Common myeloid progenitor, CD34-positive (primary cell): ENCODE measurements at regions not wholly inside any gene's neighbourhood (a gene's known extent, or its start where the extent isn't known, plus 50 kb on each side); places are given as distances from the start of the nearest gene placed in this dataset.
A peak's percentile ranks its signal among the peaks of the same experiment; 100 is the strongest.
"Not testable (repeated sequence)": the region's sequence is repeated elsewhere in the genome, so short reads cannot be mapped to it uniquely, and the experiment has no call there.

ENCODE experiments used
- CTCF ChIA-PET: fragments of 350-600 bp; sonication (Branson Sonifier 250); formaldehyde crosslinking; loops from one replicate; lab custom pipeline; 2021; ENCODE audit warnings: antibody characterized with exemption; lab: Charles Lee
- POLR2A ChIA-PET: fragments of 350-600 bp; sonication (Branson Sonifier 250); formaldehyde crosslinking; loops from one replicate; lab custom pipeline; 2021; ENCODE audit warnings: antibody characterized with exemption; lab: Charles Lee
- DNase-seq, 3 donors: peaks; one replicate each; pipeline versions ENCODE4 v3.0.0 to v3.0.0-alpha.2; 2013
- H3K27ac ChIP-seq, 2 experiments: 1 replicate in 1 of 2; 2 replicates in 1 of 2; pipeline ENCODE4 v1.7.0; 2013; ENCODE audit warnings: inconsistent platforms in 2 of 2, low read length in 2 of 2, mild to moderate bottlenecking in 2 of 2, low read depth in 1 of 2, moderate library complexity in 1 of 2; ENCODE audit not compliant: severe bottlenecking in 2 of 2, insufficient read depth in 1 of 2, poor library complexity in 1 of 2
- H3K27me3 ChIP-seq, 5 experiments: replicated peaks in 2 of 5; 1 replicate in 3 of 5; 2 replicates in 2 of 5; pipeline versions ENCODE4 v1.6.1 to v1.7.0; 2013; ENCODE audit warnings: low read length in 4 of 5, mild to moderate bottlenecking in 2 of 5, moderate library complexity in 2 of 5, inconsistent platforms in 1 of 5; ENCODE audit not compliant: insufficient read depth in 5 of 5, control insufficient read depth in 4 of 5
- H3K36me3 ChIP-seq, 4 experiments: 1 replicate in 2 of 4; 2 replicates in 2 of 4; pipeline versions ENCODE4 v1.6.1 to v1.7.0; 2013; ENCODE audit warnings: low read length in 3 of 4, control low read depth in 1 of 4, mild to moderate bottlenecking in 1 of 4; ENCODE audit not compliant: control insufficient read depth in 4 of 4, insufficient read depth in 4 of 4
- H3K4me1 ChIP-seq, 4 experiments: 1 replicate in 3 of 4; 2 replicates in 1 of 4; pipeline versions ENCODE4 v1.6.1 to v1.7.1; 2013; ENCODE audit warnings: low read length in 3 of 4, mild to moderate bottlenecking in 3 of 4, control low read depth in 1 of 4, inconsistent platforms in 1 of 4, moderate library complexity in 1 of 4; ENCODE audit not compliant: control insufficient read depth in 4 of 4, insufficient read depth in 4 of 4; ENCODE audit errors: control extremely low read depth in 1 of 4
- H3K4me3 ChIP-seq, 7 experiments: 1 replicate in 4 of 7; 2 replicates in 3 of 7; pipeline versions ENCODE4 v1.5.1 to v1.7.0; 2013; ENCODE audit warnings: mild to moderate bottlenecking in 7 of 7, low read length in 6 of 7, moderate library complexity in 6 of 7, inconsistent platforms in 2 of 7, low read depth in 2 of 7, control low read depth in 1 of 7; ENCODE audit not compliant: insufficient read depth in 4 of 7, control insufficient read depth in 1 of 7; ENCODE audit errors: extremely low read depth in 1 of 7
- H3K9me3 ChIP-seq, 5 experiments: 1 replicate in 4 of 5; 2 replicates in 1 of 5; pipeline versions ENCODE4 v1.6.1 to v1.7.1; 2013; ENCODE audit warnings: low read length in 4 of 5, mild to moderate bottlenecking in 2 of 5, inconsistent platforms in 1 of 5, low read depth in 1 of 5, moderate library complexity in 1 of 5; ENCODE audit not compliant: control insufficient read depth in 4 of 5, insufficient read depth in 2 of 5; ENCODE audit errors: control extremely low read depth in 1 of 5
- WGBS: methylation state at CpG from one replicate; pipeline ENCODE4 v1.1.5; 2013; ENCODE audit not compliant: insufficient coverage; 5-methylcytosine and 5-hydroxymethylcytosine counted together

GRCh38 chr7:156041398-156041797, 229.1 kb upstream of the SHH start:
- CTCF ChIA-PET: no interaction called here
- Histone ChIP-seq H3K36me3 (no peaks in the 10 kb centered on the region), H3K27me3 (peaks cover 0 to 6% (median 2%) of the 10 kb centered on the region in 5 experiments), H3K4me3 (no peak overlapping the region), H3K4me1 (no peaks in the 10 kb centered on the region), H3K27ac (no peak overlapping the region), H3K9me3 (peaks cover 0 to under 1% (median 0%) of the 10 kb centered on the region in 5 experiments)
- 85% methylated on average over 13 of the region's 15 CpGs for WGBS
- POLR2A ChIA-PET: no interaction called here
- no peak for DNase-seq

GRCh38 chr7:156039971-156040677, 227.9 kb upstream of the SHH start:
- no peak overlapping the region for H3K27ac ChIP-seq
- H3K4me1 ChIP-seq: peaks cover 0 to 2% (median 0%) of the 10 kb centered on the region in 4 experiments
- 88% methylated on average over 31 of the region's 32 CpGs for WGBS
- DNase-seq: peak in 2 of 3 donors; percentile 16 to 31
- POLR2A ChIA-PET: no interaction called here
- peaks cover 0 to 6% (median 2%) of the 10 kb centered on the region in 5 experiments for H3K27me3 ChIP-seq
- H3K4me3 ChIP-seq: no peak overlapping the region
- no peaks in the 10 kb centered on the region for H3K9me3 ChIP-seq
- no peaks in the 10 kb centered on the region for H3K36me3 ChIP-seq
- CTCF ChIA-PET: no interaction called here

DNA sequence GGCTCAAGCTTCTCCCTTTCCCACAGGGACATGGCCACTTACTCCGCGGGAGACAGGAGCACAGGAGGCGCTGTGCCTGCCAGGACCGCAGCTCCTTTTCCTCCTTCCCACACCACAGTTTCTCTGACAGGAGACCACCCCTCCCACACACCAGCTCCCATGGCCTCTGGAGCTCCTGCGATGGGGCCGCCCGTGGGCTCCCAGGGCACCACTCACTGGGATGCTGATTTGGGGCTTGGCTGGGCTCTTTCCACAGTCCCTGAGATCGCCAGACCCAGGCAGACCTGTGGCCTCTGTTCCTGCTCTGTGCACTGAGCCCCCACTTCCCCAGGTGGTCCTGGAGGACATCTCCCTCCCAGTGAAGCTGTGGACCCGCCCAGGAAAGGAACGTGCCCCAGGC, 226.9 kb upstream of the SHH start:
- H3K27ac ChIP-seq: no peak overlapping the region
- peaks cover 0 to 10% (median 6%) of the 10 kb centered on the region in 4 experiments for H3K4me1 ChIP-seq
- peaks cover 0 to 6% (median 2%) of the 10 kb centered on the region in 5 experiments for H3K27me3 ChIP-seq
- CTCF ChIA-PET: no interaction called here
- POLR2A ChIA-PET: no interaction called here
- 85% methylated on average over 8 of the region's 10 CpGs for WGBS
- H3K36me3 ChIP-seq: no peaks in the 10 kb centered on the region
- no peak overlapping the region for H3K4me3 ChIP-seq
- no peaks in the 10 kb centered on the region for H3K9me3 ChIP-seq
- DNase-seq: no peak

DNA sequence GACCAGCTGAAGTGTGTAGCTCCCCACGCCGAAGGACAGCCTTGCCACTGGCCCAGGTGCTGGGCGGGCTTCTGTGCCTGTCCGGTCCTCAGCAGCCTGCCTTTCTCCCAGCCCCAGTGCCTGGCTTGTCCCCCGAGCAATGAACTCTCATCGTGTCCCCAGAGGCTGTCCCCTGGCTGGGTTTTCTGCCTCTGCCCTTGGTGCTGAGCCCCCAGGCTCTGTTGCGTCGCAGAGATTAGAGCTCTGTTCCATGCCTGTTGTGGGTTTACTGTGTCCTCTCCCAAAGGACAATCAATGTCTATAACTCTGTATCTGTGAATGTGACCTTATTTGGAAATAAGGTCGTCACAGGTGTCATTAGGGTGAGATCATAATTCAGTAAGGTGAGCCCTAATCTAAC, 226.1 kb upstream of the SHH start:
- POLR2A ChIA-PET: no interaction called here

GRCh38 chr7:156036153-156036552, 223.9 kb upstream of the SHH start:
- DNase-seq: no peak

More for the DNA sequence above, 226.1 kb upstream of the SHH start:
- Histone ChIP-seq H3K4me3 (no peak overlapping the region), H3K27ac (no peak overlapping the region), H3K9me3 (peaks cover 0 to 2% (median 0%) of the 10 kb centered on the region in 5 experiments), H3K36me3 (no peaks in the 10 kb centered on the region), H3K27me3 (peaks cover 0 to 6% (median 2%) of the 10 kb centered on the region in 5 experiments), H3K4me1 (peaks cover 0 to 10% (median 7%) of the 10 kb centered on the region in 4 experiments)
- CTCF ChIA-PET: no interaction called here
- no peak for DNase-seq
- WGBS: 100% methylated on average over 6 of the region's 9 CpGs

DNA sequence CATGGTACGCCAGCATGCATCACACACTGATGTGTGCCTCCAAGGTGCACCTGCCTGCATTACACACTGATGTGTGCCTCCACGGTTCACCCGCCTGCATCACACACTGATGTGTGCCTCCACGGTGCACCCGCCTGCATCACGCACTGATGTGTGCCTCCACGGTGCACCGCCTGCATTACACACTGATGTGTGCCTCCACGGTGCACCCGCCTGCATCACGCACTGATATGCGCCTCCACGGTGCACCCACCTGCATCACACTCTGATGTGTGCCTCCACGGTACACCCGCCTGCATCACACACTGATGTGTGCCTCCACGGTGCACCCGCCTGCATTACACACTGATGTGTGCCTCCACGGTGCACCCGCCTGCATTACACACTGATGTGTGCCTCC, 223.1 kb upstream of the SHH start:
- H3K27ac ChIP-seq, POLR2A ChIA-PET, H3K36me3 ChIP-seq, H3K9me3 ChIP-seq, H3K4me3 ChIP-seq, H3K27me3 ChIP-seq, H3K4me1 ChIP-seq, CTCF ChIA-PET, DNase-seq: not testable (repeated sequence)
- 93% methylated on average over 18 of the region's 19 CpGs for WGBS

More at GRCh38 chr7:156036153-156036552, 223.9 kb upstream of the SHH start:
- ChIA-PET POLR2A (no interaction called here), CTCF (no interaction called here)
- no peak overlapping the region for H3K4me3 ChIP-seq
- no peaks in the 10 kb centered on the region for H3K36me3 ChIP-seq
- peaks cover 0 to 4% (median 2%) of the 10 kb centered on the region in 5 experiments for H3K9me3 ChIP-seq
- H3K27me3 ChIP-seq: peaks cover 0 to 6% (median 0%) of the 10 kb centered on the region in 5 experiments
- H3K4me1 ChIP-seq: peaks cover 0 to 10% (median 7%) of the 10 kb centered on the region in 4 experiments
- no peak overlapping the region for H3K27ac ChIP-seq
- 100% methylated on average over 3 of the region's 3 CpGs for WGBS

GRCh38 chr7:156034397-156034796, 222.1 kb upstream of the SHH start:
- Histone ChIP-seq H3K9me3 (peaks cover 0 to 4% (median 2%) of the 10 kb centered on the region in 5 experiments), H3K27me3 (peaks cover 0 to 4% (median 0%) of the 10 kb centered on the region in 5 experiments), H3K4me1 (peaks cover 0 to 10% (median 7%) of the 10 kb centered on the region in 4 experiments), H3K4me3 (no peak overlapping the region), H3K36me3 (no peaks in the 10 kb centered on the region), H3K27ac (no peak overlapping the region)
- POLR2A ChIA-PET: no interaction called here
- CTCF ChIA-PET: no interaction called here
- DNase-seq: peak; percentile 33 to 64 (median 51)
- no CpG with 5 or more reads among the region's 3 CpGs for WGBS
